GM23248 (cell line): ENCODE measurements at regions not wholly inside any gene's neighbourhood (a gene's known extent, or its start where the extent isn't known, plus 50 kb on each side); places are given as distances from the start of the nearest gene placed in this dataset.

ENCODE experiments used
- EZH2 ChIP-seq: fragments of 200-600 bp; sonication (generic); IDR thresholded peaks from 2 replicates; pipeline ENCODE4 v1.6.1; 2018; ENCODE audit warnings: antibody characterized with exemption, mild to moderate bottlenecking; ENCODE audit not compliant: insufficient read depth, poor library complexity, severe bottlenecking
- EZH2phosphoT487 ChIP-seq: fragments of 200-600 bp; sonication (generic); IDR thresholded peaks from 2 replicates; pipeline ENCODE4 v1.6.1; 2018; ENCODE audit warnings: antibody characterized with exemption, moderate library complexity, mild to moderate bottlenecking, low read depth; ENCODE audit not compliant: insufficient read depth

DNA sequence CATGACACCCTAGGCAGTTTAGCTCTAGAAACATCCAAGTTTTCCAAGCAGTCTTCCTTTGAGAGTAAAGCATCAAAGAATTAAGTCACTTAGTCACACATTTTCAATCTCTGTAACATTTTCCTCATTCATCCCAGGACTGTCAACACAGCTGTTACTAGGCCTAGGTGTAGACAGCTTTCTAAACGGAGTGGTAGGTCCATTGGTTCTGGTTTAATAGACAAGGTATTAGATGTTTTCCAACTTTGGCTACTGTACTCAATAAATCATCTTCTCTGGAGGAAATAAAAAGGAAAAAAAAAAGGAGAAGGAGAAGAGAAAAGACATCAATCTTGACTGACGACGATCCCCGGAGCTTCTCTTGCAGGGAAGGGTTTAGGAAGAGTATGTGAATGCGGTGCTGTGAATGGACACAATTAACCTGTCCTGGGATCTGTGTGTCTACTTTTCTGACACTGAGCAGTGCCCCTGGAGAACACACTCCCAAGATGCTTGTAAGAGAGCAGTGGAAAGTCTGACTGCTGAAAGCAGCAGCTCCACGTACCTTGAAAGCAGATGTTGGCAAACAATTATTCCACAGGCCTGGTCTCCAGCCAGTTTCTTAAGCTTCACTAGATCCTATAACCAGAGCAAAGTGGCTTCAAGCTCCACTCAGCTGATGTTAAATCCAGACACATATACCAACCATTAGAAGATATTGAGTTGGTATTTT lies 59.1 kb downstream of the CXCL12 start:
- TF ChIP-seq EZH2phosphoT487 (no peak), EZH2 (no peak)
